Fibroblast of skin of left quadriceps (primary cell): ENCODE measurements at regions not wholly inside any gene's neighbourhood (a gene's known extent, or its start where the extent isn't known, plus 50 kb on each side); places are given as distances from the start of the nearest gene placed in this dataset.
A peak's percentile ranks its signal among the peaks of the same experiment; 100 is the strongest.
"Not testable (repeated sequence)": the region's sequence is repeated elsewhere in the genome, so short reads cannot be mapped to it uniquely, and the experiment has no call there.

Source experiments
- DNase-seq, 2 experiments: peaks; one replicate each; pipeline ENCODE4 v3.0.0-alpha.2; 2013; ENCODE audit warnings: low read depth in 2 of 2

GRCh38 chr12:114192549-114192948 lies 213.4 kb downstream of the TBX5 start:
- DNase-seq = no peak

GRCh38 chr12:114192013-114192412 lies 213.9 kb downstream of the TBX5 start:
- DNase-seq = no peak

GRCh38 chr12:114191581-114191980 lies 214.4 kb downstream of the TBX5 start:
- no peak for DNase-seq

- DNase-seq = no peak
Observed at GRCh38 chr12:114190971-114191370, 215.0 kb downstream of the TBX5 start.

GRCh38 chr12:114189266-114189665 lies 216.7 kb downstream of the TBX5 start:
- DNase-seq = no peak

- no peak for DNase-seq
Observed at GRCh38 chr12:114186241-114187002, 219.5 kb downstream of the TBX5 start.

GRCh38 chr12:114185036-114185435 lies 218.9 kb upstream of the RBM19 start:
- no peak for DNase-seq

GRCh38 chr12:114174326-114174725 lies 208.2 kb upstream of the RBM19 start:
- DNase-seq = no peak

GRCh38 chr12:114172135-114172534 lies 206.0 kb upstream of the RBM19 start:
- DNase-seq = no peak

- no peak for DNase-seq
Observed at GRCh38 chr12:114168061-114168460, 201.9 kb upstream of the RBM19 start.

- DNase-seq = peak; percentile 55 to 62
Observed at GRCh38 chr12:114167431-114167830, 201.3 kb upstream of the RBM19 start.

GRCh38 chr12:114166362-114166761 lies 200.2 kb upstream of the RBM19 start:
- peak; percentile 7 to 14 for DNase-seq

GRCh38 chr12:114165921-114166320 lies 199.8 kb upstream of the RBM19 start:
- DNase-seq = no peak

GRCh38 chr12:114164351-114164750 lies 198.2 kb upstream of the RBM19 start:
- DNase-seq = no peak

GRCh38 chr12:114163771-114164170 lies 197.6 kb upstream of the RBM19 start:
- DNase-seq = peak; percentile 58 to 64

- no peak for DNase-seq
Observed at GRCh38 chr12:114160445-114160844, 194.3 kb upstream of the RBM19 start.

- DNase-seq = peak in 1 of 2 experiments; percentile 16
Observed at GRCh38 chr12:114152890-114153289, 186.8 kb upstream of the RBM19 start.

GRCh38 chr12:114152066-114152465 lies 185.9 kb upstream of the RBM19 start:
- DNase-seq = no peak

- DNase-seq = not testable (repeated sequence)
Observed at GRCh38 chr12:114150584-114150983, 184.5 kb upstream of the RBM19 start.

GRCh38 chr12:114141921-114142564 lies 175.9 kb upstream of the RBM19 start:
- no peak for DNase-seq

GRCh38 chr12:114140576-114140975 lies 174.5 kb upstream of the RBM19 start:
- no peak for DNase-seq

GRCh38 chr12:114136631-114137030 lies 170.5 kb upstream of the RBM19 start:
- DNase-seq = peak in 1 of 2 experiments; percentile 1

- no peak for DNase-seq
Observed at GRCh38 chr12:114134922-114135321, 168.8 kb upstream of the RBM19 start.
